PC-9 (cell line): ENCODE measurements at regions not wholly inside any gene's neighbourhood (a gene's known extent, or its start where the extent isn't known, plus 50 kb on each side); places are given as distances from the start of the nearest gene placed in this dataset.

Source experiments
- EZH2 ChIP-seq: fragments of 200-600 bp; sonication (generic); IDR thresholded peaks from 2 replicates; pipeline ENCODE4 v1.8.0; 2017; ENCODE audit warnings: antibody characterized with exemption, low read depth
- TF ChIP-seq, protein P1 (sequence below): fragments of 200-600 bp; sonication (generic); conservative IDR thresholded peaks from 2 replicates; pipeline ENCODE4 v1.6.1; 2017; ENCODE audit warnings: mixed run types, antibody characterized with exemption, mild to moderate bottlenecking, moderate library complexity

DNA sequence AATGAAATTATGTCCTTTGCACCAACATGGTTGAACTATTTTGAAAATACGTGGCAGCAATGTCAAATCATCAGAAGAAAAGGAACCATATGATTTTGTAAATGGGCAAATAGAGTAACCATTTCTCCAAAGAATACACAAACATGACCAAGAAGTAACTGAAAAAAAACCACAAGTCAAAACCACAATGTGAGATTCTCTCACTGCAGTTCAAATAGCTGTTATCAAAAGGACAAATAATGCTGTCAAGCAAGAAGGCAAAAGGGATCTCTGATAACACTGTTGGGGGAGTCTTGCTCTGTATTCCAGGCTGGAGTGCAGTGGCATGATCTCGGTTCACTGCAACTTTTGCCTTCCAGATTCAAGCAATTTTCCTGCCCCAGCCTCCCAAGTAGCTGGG lies 170.7 kb upstream of the XIST start:
- TF ChIP-seq, protein P1, sequence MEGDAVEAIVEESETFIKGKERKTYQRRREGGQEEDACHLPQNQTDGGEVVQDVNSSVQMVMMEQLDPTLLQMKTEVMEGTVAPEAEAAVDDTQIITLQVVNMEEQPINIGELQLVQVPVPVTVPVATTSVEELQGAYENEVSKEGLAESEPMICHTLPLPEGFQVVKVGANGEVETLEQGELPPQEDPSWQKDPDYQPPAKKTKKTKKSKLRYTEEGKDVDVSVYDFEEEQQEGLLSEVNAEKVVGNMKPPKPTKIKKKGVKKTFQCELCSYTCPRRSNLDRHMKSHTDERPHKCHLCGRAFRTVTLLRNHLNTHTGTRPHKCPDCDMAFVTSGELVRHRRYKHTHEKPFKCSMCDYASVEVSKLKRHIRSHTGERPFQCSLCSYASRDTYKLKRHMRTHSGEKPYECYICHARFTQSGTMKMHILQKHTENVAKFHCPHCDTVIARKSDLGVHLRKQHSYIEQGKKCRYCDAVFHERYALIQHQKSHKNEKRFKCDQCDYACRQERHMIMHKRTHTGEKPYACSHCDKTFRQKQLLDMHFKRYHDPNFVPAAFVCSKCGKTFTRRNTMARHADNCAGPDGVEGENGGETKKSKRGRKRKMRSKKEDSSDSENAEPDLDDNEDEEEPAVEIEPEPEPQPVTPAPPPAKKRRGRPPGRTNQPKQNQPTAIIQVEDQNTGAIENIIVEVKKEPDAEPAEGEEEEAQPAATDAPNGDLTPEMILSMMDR, result no peak
- no peak for TF ChIP-seq EZH2
